Stimulated activated CD8-positive, alpha-beta memory T cell treated with anti-CD3 and anti-CD28 coated beads, Interleukin-12 subunit alpha, Interleukin-12 subunit beta, amount 100 ng/mL, for 1 hour (primary cell): ENCODE measurements at regions not wholly inside any gene's neighbourhood (a gene's known extent, or its start where the extent isn't known, plus 50 kb on each side); places are given as distances from the start of the nearest gene placed in this dataset.

Experiments used
- DNase-seq: peaks from one replicate; pipeline ENCODE4 v3.0.0-alpha.2; 2020; ENCODE audit warnings: low read depth

DNA sequence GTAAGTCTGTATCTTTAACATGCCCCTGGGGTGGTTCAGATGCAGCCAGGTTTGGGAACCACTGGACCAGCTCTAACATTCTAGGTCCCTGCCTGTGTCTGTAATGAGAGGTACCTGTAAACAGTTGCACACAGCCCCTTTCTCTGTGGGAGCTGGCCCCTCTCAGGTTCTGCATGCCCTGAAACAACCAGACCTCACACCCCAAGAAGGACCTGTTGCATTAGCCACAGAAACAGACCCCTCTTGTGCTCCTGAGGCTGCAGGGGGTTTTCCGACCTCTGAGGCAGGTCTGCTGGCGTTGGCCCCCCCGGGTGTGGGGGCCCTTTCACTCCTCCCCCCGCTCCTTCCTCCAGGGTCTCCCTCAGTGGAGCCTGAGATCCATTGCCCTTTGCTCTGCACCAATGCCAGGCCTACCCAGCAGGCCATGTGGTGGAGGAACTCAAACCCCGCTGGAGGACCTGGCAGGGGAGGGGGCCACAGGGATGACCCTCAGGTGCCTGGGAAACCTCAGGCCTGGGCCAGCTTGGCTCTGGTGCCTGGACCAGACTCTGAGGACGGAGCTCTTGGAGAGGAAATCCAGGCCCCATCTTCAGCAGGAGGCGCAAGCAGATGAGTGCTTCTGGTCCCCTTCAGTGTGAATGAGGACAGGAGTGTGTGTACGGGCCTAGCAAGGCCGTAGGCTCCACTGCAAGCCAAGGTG, 61.4 kb upstream of the PJA1 start:
- no peak for DNase-seq

DNA sequence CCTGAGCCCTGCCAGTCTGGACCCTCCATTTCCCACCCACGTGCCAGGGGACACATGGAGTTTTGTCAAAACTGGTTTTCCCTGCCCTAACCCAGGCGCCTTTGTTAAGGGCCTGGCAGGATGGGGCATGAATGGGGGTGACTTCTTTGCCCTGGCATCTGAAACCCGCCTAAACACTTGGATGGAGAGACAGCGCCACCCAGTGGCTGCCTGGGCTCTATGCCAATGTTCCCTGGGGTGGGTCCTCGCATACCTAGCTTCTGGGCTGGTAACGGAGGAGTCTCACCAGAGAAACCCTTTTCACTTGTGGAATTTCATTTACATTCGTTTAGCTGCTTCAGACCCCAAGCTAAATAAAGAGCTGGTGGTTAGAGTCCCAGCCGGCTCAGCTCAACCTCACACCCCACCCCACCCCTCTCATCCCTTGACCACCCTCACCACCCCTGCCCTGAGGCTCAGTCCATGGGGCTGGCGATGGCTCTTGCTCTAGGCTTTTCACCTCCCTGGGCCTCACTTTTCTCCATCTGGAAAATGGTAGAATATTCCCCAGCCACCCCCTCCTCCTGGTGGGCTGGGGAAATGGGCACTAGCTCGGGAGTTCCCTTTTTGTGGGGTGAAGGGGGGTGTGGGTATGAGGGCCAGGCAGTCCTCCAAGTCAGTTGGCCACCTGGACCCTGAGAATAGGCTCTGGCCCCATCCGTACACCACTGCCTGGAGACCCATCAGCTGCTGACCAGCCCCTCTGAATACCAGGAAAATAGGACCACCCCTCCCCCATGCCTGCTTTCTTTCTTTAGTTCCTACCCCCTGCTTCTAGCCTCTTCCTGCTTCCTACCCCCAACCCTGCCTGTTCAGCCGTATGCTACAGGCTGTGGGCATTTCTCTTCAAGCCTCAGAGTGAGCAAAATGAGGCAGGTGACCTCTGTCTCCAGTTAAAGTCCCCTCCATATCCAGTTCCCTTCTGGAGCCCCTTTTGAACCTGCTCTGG, 57.1 kb upstream of the PJA1 start:
- DNase-seq: peak; percentile 50

DNA sequence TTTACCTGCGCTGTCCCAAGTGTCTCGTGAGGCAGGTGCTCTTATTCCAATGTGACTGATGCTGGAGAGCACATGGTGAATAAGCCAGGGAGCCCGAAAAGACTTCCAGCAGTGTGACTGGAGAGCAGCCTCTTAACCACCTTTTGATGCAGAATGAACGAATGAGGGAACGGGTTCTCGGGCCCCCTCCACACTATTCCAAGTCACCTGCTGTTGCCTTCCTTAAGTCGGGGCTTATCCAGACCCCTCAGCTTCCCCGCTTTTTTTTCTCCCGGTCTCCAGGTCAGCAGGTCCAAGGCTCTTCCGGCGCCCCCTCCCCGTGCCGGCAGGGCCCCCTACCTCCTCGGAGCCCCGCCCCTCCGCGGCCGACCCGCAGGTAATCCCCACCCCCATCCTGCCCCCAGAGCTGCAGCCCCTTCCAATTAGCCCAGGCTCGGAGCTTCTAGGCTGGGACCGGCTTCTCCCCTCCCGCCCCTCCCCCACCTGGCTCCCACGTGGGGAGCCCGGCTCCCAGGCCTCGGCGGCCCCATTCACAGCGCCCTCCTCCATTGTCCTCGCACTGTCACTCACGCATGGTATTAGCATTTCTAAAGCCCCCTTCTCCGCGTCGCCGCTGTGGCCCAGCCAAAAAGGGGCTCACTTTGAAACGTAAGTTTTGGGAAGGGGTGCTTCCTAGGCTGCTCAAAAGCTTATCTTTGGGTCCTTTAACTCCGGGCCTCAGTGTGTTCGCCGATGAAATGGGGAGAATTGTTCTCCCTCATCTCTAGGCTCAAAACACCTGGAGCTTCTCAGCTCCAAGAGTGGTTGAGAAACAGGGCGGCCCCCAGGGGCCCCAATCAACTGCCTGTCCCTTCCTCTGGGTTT, 56.2 kb upstream of the PJA1 start:
- DNase-seq: no peak

- DNase-seq: no peak
These were observed 53.2 kb upstream of the PJA1 start for GRCh38 chrX:69218407-69218997.

GRCh38 chrX:69216911-69217310, 51.7 kb upstream of the PJA1 start:
- no peak for DNase-seq

GRCh38 chrX:69216446-69216845, 51.2 kb upstream of the PJA1 start:
- DNase-seq: no peak

DNA sequence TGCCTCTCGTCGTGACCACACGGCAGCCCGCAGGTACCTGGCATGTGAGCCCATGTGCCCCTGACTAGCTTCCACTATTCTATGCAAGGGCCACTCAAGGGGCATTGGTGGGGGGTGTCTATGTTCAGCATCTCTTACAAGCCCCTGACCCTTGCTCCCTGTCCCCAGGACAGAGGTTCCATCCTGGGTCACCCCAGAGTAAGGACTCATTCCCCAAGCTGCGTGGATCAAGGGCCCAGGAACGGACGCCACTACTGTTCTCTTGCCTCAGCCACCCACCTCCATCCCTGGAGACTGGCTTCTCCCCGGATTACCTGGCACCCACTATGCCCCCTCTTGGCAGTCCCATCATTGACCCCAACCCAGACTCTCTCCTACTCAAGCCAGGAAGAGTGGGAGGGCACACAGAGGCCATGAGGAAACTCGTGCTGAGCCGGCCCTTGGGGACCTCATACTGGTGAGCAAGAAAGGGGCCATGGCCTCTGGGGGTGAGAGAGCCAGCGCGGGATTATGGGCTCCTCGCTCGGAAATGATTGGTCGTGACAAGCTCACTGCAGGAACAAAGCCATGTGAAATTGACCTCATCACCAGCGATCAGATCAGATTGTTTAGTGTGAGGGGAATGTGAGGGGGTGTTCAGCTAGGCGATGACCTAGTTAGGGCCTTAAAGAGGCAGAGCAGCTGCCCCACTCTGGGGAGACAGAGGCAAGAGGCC, 50.1 kb upstream of the PJA1 start:
- DNase-seq: no peak
